Right cardiac atrium (tissue), 5 donors: ENCODE measurements at regions not wholly inside any gene's neighbourhood (a gene's known extent, or its start where the extent isn't known, plus 50 kb on each side); places are given as distances from the start of the nearest gene placed in this dataset.
"Not testable (repeated sequence)": the region's sequence is repeated elsewhere in the genome, so short reads cannot be mapped to it uniquely, and the experiment has no call there.

ENCODE experiments used
- ATAC-seq, 2 donors: fragments of 200-7000 bp; cut with Tn5 transposase; one replicate each; pipeline versions ENCODE4 v1.8.0 to v1.9.1; 2020; ENCODE audit warnings: moderate library complexity in 2 of 2, mild to moderate bottlenecking in 1 of 2
- DNase-seq, 3 donors: peaks; one replicate each; pipeline ENCODE4 v3.0.0-alpha.2; 2020
- H3K27ac ChIP-seq: one replicate; pipeline ENCODE4 v1.5.1; 2013; ENCODE audit warnings: mild to moderate bottlenecking, low read length, control low read depth, moderate library complexity
- H3K27me3 ChIP-seq: one replicate; pipeline ENCODE4 v1.6.1; 2013; ENCODE audit not compliant: control insufficient read depth, insufficient read depth
- H3K4me1 ChIP-seq: one replicate; pipeline ENCODE4 v1.6.1; 2013; ENCODE audit warnings: low read length; ENCODE audit not compliant: control insufficient read depth, insufficient read depth
- H3K4me3 ChIP-seq: one replicate; pipeline ENCODE4 v1.5.1; 2013; ENCODE audit warnings: low read length, control low read depth
- H3K9me3 ChIP-seq: one replicate; pipeline ENCODE4 v1.6.1; 2013; ENCODE audit warnings: low read length; ENCODE audit not compliant: control insufficient read depth
- WGBS: extraction: QIAGEN DNeasy Blood & Tissue Kit; methylation state at CpG from one replicate; pipeline ENCODE4 v1.1.7; 2013; 5-methylcytosine and 5-hydroxymethylcytosine counted together
- intact Hi-C, 4 donors: fragments of 100-400 bp; cut with DNase I; formaldehyde crosslinking; loops; one replicate each; pipeline versions ENCODE4 v1.11.0 to v1.14.0; 2022 to 2023
- donor health status: healthy with polysubstance abuse.
- donor health status: DM: no; HTN: yes; CAD: no.
- donor health status: DM: no; HTN: no; CAD: no.
- donor health status: DM: no; HTN: yes; CAD: no; lungs with severe emphysema.
- donor health status: DM: yes; HTN: yes; CAD: no.

GRCh38 chr12:28776220-28776619 lies 372.9 kb upstream of the FAR2 start:
- 90% methylated on average over 1 of the region's 1 CpG for WGBS
- ATAC-seq (no peak), DNase-seq (no peak)
- no peak overlapping the region for H3K4me3 ChIP-seq
- intact Hi-C loops = no loop called here
- H3K4me1 ChIP-seq = no peaks in the 10 kb centered on the region
- H3K9me3 ChIP-seq = no peaks in the 10 kb centered on the region
- H3K27ac ChIP-seq = no peak overlapping the region
- H3K27me3 ChIP-seq = no peaks in the 10 kb centered on the region

- Histone ChIP-seq H3K9me3 (no peaks in the 10 kb centered on the region), H3K4me1 (no peaks in the 10 kb centered on the region), H3K27me3 (no peaks in the 10 kb centered on the region), H3K27ac (no peak overlapping the region), H3K4me3 (no peak overlapping the region)
- DNase-seq (no peak), ATAC-seq (no peak)
- intact Hi-C loops = no loop called here
- 87% methylated on average over 5 of the region's 5 CpGs for WGBS
These were observed 372.1 kb upstream of the FAR2 start for GRCh38 chr12:28776913-28777422.

DNA sequence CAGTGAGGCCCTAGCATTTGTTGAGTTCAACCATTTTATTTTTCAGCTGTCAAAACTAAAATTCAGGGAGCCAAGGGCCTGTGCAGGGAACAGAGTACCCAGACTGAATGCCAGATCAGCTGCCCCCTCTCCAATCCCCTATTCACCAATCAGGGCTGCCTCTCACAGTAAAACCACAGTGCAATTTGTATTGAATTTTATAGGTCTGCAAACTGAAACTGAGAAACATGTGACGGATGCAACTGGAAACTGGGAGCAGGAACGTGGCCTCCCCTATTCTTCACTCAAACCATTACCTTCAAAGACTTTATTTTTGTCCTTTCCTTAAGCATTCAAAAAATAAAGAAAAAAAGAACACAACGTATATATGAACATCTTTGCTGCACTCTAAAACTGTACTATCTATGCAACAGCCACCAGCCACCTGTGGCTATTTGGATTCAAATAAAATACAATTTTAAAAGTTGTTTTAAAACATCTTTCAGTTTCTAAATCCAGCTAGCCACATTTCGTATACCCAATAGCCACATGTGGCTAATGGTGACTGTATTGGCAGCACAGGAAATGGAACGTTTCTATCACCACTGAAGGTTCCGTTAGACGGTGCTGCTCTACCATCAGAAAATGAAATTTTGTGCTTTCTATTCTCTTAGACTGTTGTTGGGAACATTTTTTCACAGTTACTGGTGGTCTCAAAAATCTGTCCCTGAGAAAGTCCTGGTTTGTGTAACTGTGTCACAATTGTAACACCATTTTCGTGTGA lies 371.3 kb upstream of the FAR2 start:
- Histone ChIP-seq H3K4me3 (no peak overlapping the region), H3K4me1 (no peaks in the 10 kb centered on the region), H3K27ac (no peak overlapping the region), H3K9me3 (no peaks in the 10 kb centered on the region), H3K27me3 (no peaks in the 10 kb centered on the region)
- intact Hi-C loops = no loop called here
- 84% methylated on average over 8 of the region's 8 CpGs for WGBS
- DNase-seq (no peak), ATAC-seq (no peak)

DNA sequence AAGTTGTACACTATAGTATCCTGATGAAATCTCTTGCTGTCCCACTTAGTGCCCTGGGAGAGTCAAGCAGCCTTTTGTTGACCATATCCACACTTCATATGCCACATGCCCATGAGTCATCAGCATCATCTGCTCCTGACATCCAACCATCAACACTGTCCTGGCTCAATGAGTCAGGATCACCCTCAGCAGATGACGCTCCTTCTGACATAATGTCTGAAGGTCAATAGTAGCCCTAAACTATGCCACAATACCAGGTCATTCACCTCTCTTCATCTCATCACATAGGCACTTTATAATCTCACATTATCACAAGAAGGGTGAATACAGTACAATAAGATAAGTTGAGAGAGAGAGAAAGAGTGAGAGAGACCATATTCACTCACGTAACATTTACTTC lies 369.0 kb upstream of the FAR2 start:
- intact Hi-C loops = no loop called here
- Histone ChIP-seq H3K4me1 (no peaks in the 10 kb centered on the region), H3K4me3 (no peak overlapping the region), H3K27me3 (no peaks in the 10 kb centered on the region), H3K9me3 (no peaks in the 10 kb centered on the region), H3K27ac (no peak overlapping the region)
- WGBS = 85% methylated on average over 2 of the region's 2 CpGs
- ATAC-seq (no peak), DNase-seq (no peak)

DNA sequence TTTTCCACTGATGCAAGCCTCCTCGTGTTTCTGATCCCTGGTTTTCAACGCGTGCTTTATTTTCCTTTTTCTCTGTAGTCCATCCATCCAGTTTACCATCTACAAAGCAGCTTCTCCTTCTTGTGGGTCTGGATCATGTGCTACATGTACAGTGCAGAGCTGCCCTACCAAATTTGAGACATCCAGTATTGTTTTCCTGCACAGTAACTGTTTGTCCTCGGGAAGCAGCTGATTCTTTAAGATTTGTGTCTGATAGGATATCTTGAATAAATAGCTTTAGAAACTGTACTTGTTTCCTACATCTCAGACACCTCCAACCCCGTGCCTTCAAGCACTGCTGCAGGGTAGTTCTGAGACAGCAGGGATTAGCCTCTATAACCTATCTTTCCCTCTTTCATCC lies 368.1 kb upstream of the FAR2 start:
- H3K4me1 ChIP-seq = no peaks in the 10 kb centered on the region
- no peaks in the 10 kb centered on the region for H3K9me3 ChIP-seq
- no peak overlapping the region for H3K4me3 ChIP-seq
- no peak for DNase-seq
- H3K27me3 ChIP-seq = no peaks in the 10 kb centered on the region
- WGBS = 68% methylated on average over 5 of the region's 5 CpGs
- intact Hi-C loops = no loop called here
- no peak for ATAC-seq
- H3K27ac ChIP-seq = no peak overlapping the region

GRCh38 chr12:28781671-28782652 lies 367.1 kb upstream of the FAR2 start:
- Histone ChIP-seq H3K9me3 (no peaks in the 10 kb centered on the region), H3K4me3 (no peak overlapping the region), H3K4me1 (no peaks in the 10 kb centered on the region), H3K27me3 (no peaks in the 10 kb centered on the region), H3K27ac (no peak overlapping the region)
- peak in 2 of 3 donors; percentile 30 to 43 for DNase-seq
- intact Hi-C loops = no loop called here
- 42% methylated on average over 10 of the region's 10 CpGs for WGBS
- peak; percentile 83 to 96 for ATAC-seq

GRCh38 chr12:28782812-28783211 lies 366.3 kb upstream of the FAR2 start:
- WGBS = 86% methylated on average over 1 of the region's 1 CpG
- Histone ChIP-seq H3K27ac (no peak overlapping the region), H3K4me1 (no peaks in the 10 kb centered on the region), H3K4me3 (no peak overlapping the region), H3K27me3 (no peaks in the 10 kb centered on the region), H3K9me3 (no peaks in the 10 kb centered on the region)
- no peak for DNase-seq
- no peak for ATAC-seq
- intact Hi-C loops = no loop called here

GRCh38 chr12:28787151-28787550 lies 361.9 kb upstream of the FAR2 start:
- no peak overlapping the region for H3K27ac ChIP-seq

DNA sequence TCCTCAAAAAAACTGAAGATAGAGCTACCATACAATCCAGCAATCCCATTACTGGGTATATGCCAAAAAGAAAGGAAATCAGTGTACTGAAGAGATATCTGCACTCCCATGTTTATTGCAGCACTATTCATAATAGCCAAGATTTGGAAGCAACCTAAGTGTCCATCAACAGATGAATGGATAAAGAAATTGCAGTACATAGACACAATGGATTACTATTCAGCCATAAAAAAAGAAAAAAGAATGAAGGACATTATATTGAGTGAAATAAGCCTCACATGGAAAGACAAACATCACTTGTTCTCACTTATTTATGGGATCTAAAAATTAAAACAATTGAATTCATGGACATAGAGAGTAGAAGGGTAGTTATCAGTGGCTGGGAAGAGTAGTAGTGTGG lies 360.8 kb upstream of the FAR2 start:
- H3K9me3 ChIP-seq, intact Hi-C loops, ATAC-seq, H3K4me3 ChIP-seq, H3K4me1 ChIP-seq, DNase-seq, H3K27ac ChIP-seq, H3K27me3 ChIP-seq: not testable (repeated sequence)

More at GRCh38 chr12:28787151-28787550, 361.9 kb upstream of the FAR2 start:
- ATAC-seq (no peak), DNase-seq (no peak)
- H3K4me1 ChIP-seq = no peaks in the 10 kb centered on the region
- H3K27me3 ChIP-seq = no peaks in the 10 kb centered on the region
- no peaks in the 10 kb centered on the region for H3K9me3 ChIP-seq
- H3K4me3 ChIP-seq = no peak overlapping the region
- intact Hi-C loops = no loop called here
- WGBS = 84% methylated on average over 2 of the region's 2 CpGs

DNA sequence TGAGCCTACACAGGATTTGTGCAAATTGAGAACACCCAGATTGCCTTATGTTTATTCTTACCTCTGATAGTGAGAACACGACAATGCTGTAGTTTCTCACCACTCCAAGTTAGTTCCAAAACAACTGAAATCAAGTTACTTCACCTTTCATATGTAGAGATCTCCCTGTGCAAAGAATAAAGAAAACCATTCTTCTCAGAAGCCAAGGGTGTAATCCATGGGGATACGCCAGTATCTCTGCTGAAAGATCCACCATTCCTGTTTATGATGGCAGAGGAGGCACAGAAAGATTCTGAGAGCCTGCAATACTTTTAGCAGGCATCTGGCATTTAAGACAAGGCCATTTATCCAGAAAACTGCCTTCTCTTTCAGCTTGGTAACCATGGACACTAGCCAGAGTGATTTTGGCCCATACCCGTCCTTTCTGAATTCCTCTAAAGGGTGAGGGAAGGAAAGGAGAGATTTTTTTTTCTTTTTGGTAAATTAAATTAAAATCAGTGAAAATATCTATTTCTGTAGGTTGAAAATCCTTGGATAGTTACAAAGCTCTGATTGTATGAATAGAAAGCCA lies 355.4 kb upstream of the FAR2 start:
- Histone ChIP-seq H3K4me3 (no peak overlapping the region), H3K9me3 (no peaks in the 10 kb centered on the region), H3K27me3 (no peaks in the 10 kb centered on the region), H3K4me1 (no peaks in the 10 kb centered on the region), H3K27ac (no peak overlapping the region)
- DNase-seq (no peak), ATAC-seq (peak; percentile 28 to 54)
- 61% methylated on average over 3 of the region's 3 CpGs for whole genome bisulfite sequencing
- intact Hi-C loops = no loop called here

DNA sequence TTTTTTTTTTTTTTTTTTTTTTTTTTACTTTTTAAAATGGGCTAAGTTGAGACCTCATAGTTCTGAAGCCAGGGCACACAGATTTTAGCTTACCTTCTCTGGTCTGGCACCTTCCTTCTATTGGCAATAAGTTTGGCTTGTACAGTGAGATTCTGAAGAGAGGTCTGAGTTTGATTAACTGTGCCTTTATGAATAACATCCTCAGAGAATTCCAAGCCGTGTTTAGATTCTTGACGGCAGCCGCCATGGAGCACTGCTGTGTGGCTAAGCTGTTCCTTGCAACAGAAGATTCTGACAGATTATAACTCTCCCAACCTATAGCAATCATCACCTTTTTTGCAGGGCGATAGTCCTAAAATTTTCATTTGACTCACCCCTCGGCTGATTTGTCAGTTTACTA lies 354.9 kb upstream of the FAR2 start:
- intact Hi-C loops = no loop called here
- 49% methylated on average over 5 of the region's 5 CpGs for WGBS
- H3K27ac ChIP-seq = no peak overlapping the region
- H3K9me3 ChIP-seq = no peaks in the 10 kb centered on the region
- H3K4me1 ChIP-seq = no peaks in the 10 kb centered on the region
- ATAC-seq (no peak), DNase-seq (no peak)
- no peak overlapping the region for H3K4me3 ChIP-seq
- no peaks in the 10 kb centered on the region for H3K27me3 ChIP-seq
